Breast epithelium (tissue), 4 donors: ENCODE measurements at regions not wholly inside any gene's neighbourhood (a gene's known extent, or its start where the extent isn't known, plus 50 kb on each side); places are given as distances from the start of the nearest gene placed in this dataset.

Experiments used
- DNase-seq, 2 donors: peaks; one replicate each; pipeline ENCODE4 v3.0.0-alpha.2; 2019; ENCODE audit warnings: low spot score in 2 of 2
- H3K27ac ChIP-seq, 2 donors: fragments of 200-600 bp; sonication (generic) in 1 of 2; one replicate each; pipeline ENCODE4 v1.5.1; 2016 to 2019; ENCODE audit warnings: mild to moderate bottlenecking in 1 of 2
- H3K27me3 ChIP-seq, 2 donors: fragments of 200-600 bp; sonication (generic) in 1 of 2; one replicate each; pipeline versions ENCODE4 v1.5.1 to v1.6.0; 2017 to 2019; ENCODE audit warnings: control low read depth in 1 of 2, mild to moderate bottlenecking in 1 of 2
- H3K36me3 ChIP-seq: fragments of 200-600 bp; one replicate; pipeline ENCODE4 v1.5.1; 2019
- H3K4me1 ChIP-seq, 2 donors: fragments of 200-600 bp; sonication (generic); one replicate each; pipeline ENCODE4 v1.5.1; 2016 to 2019; ENCODE audit warnings: control low read depth in 1 of 2
- H3K4me3 ChIP-seq, 3 donors: fragments of 200-600 bp; sonication (generic); 1 replicate in 2 of 3; 2 replicates in 1 of 3; pipeline ENCODE4 v1.5.1; 2016 to 2019; ENCODE audit warnings: mild to moderate bottlenecking in 3 of 3, moderate library complexity in 2 of 3
- H3K9me3 ChIP-seq, 2 donors: fragments of 200-600 bp; sonication (generic) in 1 of 2; one replicate each; pipeline ENCODE4 v1.5.1; 2016 to 2019; ENCODE audit warnings: control low read depth in 1 of 2
- POLR2A ChIP-seq: fragments of 450-650 bp; IDR thresholded peaks from one replicate; pipeline ENCODE4 v1.6.1; 2016; ENCODE audit warnings: antibody characterized with exemption, mild to moderate bottlenecking, moderate library complexity
- POLR2AphosphoS5 ChIP-seq, 3 donors: sonication (generic); formaldehyde crosslinking; IDR thresholded peaks; one replicate each; pipeline ENCODE4 v1.6.1; 2017; ENCODE audit warnings: antibody characterized with exemption in 3 of 3
- intact Hi-C: fragments of 100-400 bp; cut with DNase I; formaldehyde crosslinking; loops from one replicate; pipeline ENCODE4 v1.15.1; 2023; ENCODE audit warnings: low total_unique reads
- TF ChIP-seq, protein P1 (sequence below), 3 donors: fragments of 450-650 bp; IDR thresholded peaks; one replicate each; pipeline ENCODE4 v1.5.1; 2016 to 2017; ENCODE audit warnings: antibody characterized with exemption in 3 of 3, mild to moderate bottlenecking in 3 of 3, moderate library complexity in 3 of 3

DNA sequence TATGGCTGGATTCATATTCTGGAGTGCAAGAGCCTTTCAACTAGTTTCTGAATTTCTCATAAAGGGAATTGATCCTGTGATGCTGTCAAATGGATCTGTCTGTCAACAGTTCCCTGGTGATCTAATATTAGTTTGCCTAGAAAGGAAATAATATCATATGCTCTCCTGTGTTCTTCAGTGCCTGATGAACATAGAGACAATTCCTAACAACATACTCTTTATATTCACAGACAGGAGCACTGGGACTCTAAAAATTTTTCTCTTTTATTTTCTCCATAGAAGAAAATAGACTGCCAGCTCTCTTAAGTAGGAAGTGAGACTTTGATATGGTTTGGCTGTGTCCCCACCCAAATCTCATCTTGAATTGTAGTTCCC is 259.7 kb downstream of the TMX3 start:
- intact Hi-C loops: no loop called here

GRCh38 chr18:68454511-68455228 is 260.2 kb downstream of the TMX3 start:
- Histone ChIP-seq H3K4me3 (no peak overlapping the region), H3K27ac (no peak overlapping the region), H3K9me3 (no peaks in the 10 kb centered on the region), H3K36me3 (no peaks in the 10 kb centered on the region), H3K4me1 (no peaks in the 10 kb centered on the region), H3K27me3 (no peaks in the 10 kb centered on the region)
- no peak for DNase-seq
- intact Hi-C loops: no loop called here
- TF ChIP-seq POLR2A (no peak), POLR2AphosphoS5 (IDR thresholded peaks at IDR 0.05) (no peak)
- TF ChIP-seq, protein P1, sequence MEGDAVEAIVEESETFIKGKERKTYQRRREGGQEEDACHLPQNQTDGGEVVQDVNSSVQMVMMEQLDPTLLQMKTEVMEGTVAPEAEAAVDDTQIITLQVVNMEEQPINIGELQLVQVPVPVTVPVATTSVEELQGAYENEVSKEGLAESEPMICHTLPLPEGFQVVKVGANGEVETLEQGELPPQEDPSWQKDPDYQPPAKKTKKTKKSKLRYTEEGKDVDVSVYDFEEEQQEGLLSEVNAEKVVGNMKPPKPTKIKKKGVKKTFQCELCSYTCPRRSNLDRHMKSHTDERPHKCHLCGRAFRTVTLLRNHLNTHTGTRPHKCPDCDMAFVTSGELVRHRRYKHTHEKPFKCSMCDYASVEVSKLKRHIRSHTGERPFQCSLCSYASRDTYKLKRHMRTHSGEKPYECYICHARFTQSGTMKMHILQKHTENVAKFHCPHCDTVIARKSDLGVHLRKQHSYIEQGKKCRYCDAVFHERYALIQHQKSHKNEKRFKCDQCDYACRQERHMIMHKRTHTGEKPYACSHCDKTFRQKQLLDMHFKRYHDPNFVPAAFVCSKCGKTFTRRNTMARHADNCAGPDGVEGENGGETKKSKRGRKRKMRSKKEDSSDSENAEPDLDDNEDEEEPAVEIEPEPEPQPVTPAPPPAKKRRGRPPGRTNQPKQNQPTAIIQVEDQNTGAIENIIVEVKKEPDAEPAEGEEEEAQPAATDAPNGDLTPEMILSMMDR (IDR thresholded peaks at IDR 0.05): no peak

More for the DNA sequence above, 259.7 kb downstream of the TMX3 start:
- TF ChIP-seq POLR2AphosphoS5 (IDR thresholded peaks at IDR 0.05) (no peak), POLR2A (no peak)
- TF ChIP-seq, protein P1 (IDR thresholded peaks at IDR 0.05): no peak
- no peaks in the 10 kb centered on the region for H3K36me3 ChIP-seq
- H3K9me3 ChIP-seq: no peaks in the 10 kb centered on the region
- H3K27me3 ChIP-seq: no peaks in the 10 kb centered on the region
- no peak overlapping the region for H3K4me3 ChIP-seq
- DNase-seq: no peak
- H3K4me1 ChIP-seq: no peaks in the 10 kb centered on the region
- H3K27ac ChIP-seq: no peak overlapping the region

DNA sequence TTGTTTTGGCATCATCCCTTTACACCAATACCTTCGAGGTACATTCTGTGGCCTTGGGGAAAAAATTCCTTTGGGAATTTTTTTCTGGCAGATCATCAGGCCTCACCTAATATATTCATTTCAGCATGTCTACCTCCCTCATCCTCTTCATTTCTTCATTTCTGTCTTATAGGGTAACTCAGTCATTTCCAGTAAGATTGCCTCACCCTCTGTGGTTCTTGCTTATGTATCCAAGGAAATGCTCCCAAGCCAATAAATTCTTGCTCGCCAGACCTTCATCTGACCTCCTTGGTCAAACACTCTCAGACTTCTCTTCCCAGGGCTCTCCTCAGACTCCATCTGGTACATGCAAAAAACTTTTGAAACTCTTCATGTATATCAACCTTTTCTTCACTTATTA is 265.6 kb downstream of the TMX3 start:
- Histone ChIP-seq H3K36me3 (no peaks in the 10 kb centered on the region), H3K27ac (no peak overlapping the region), H3K27me3 (no peaks in the 10 kb centered on the region), H3K9me3 (no peaks in the 10 kb centered on the region), H3K4me1 (no peaks in the 10 kb centered on the region), H3K4me3 (no peak overlapping the region)
- DNase-seq: no peak
- TF ChIP-seq POLR2A (no peak), POLR2AphosphoS5 (IDR thresholded peaks at IDR 0.05) (no peak)
- TF ChIP-seq, protein P1 (IDR thresholded peaks at IDR 0.05): no peak
- intact Hi-C loops: no loop called here

DNA sequence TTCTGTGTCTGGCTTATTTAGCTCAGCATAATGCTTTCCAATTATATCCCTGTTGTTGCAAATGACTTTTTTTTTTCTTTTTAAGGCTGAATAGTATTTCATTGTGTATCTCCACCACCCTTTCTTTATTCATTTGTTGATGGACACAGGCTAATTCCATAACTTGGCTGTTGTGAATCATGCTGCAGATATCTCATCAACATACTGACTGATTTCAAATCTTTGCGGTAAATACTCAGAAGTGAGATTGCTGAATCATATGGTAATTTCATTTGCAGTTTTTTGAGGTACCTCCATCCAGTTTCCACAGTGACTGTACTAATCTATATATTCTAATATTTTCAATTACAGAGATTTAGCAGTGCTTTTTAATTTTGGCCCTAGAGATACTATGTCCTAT is 266.2 kb downstream of the TMX3 start:
- H3K36me3 ChIP-seq: no peaks in the 10 kb centered on the region
- H3K4me1 ChIP-seq: no peaks in the 10 kb centered on the region
- intact Hi-C loops: no loop called here
- H3K9me3 ChIP-seq: no peaks in the 10 kb centered on the region
- no peak overlapping the region for H3K4me3 ChIP-seq
- no peak for DNase-seq
- no peaks in the 10 kb centered on the region for H3K27me3 ChIP-seq
- TF ChIP-seq POLR2AphosphoS5 (IDR thresholded peaks at IDR 0.05) (no peak), POLR2A (no peak)
- TF ChIP-seq, protein P1 (IDR thresholded peaks at IDR 0.05): no peak
- no peak overlapping the region for H3K27ac ChIP-seq

DNA sequence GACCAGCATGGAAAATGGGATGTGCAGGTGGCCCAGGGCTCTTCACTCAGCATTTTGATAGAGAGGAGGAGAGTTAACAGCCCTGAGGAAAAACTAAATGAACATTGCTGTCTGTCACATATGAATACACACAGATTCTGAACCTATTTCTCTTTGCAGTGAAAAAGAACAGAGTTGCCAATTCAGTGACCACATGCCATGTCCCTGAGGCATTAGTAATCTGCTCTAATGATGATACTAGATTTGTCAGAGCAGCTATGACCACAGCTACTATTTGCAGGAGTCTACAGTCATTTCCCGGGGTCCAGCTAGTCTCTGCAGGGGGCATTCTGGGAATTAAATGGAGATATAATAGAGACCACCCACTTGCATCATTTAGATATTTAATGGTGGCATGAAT is 267.6 kb downstream of the TMX3 start:
- no peak for DNase-seq
- Histone ChIP-seq H3K36me3 (no peaks in the 10 kb centered on the region), H3K27me3 (no peaks in the 10 kb centered on the region), H3K4me3 (no peak overlapping the region), H3K9me3 (no peaks in the 10 kb centered on the region), H3K27ac (no peak overlapping the region), H3K4me1 (no peaks in the 10 kb centered on the region)
- intact Hi-C loops: no loop called here
- TF ChIP-seq POLR2AphosphoS5 (IDR thresholded peaks at IDR 0.05): no peak
- no peak for TF ChIP-seq POLR2A
- TF ChIP-seq, protein P1 (IDR thresholded peaks at IDR 0.05): no peak
